GM12874 (cell line): ENCODE measurements at regions not wholly inside any gene's neighbourhood (a gene's known extent, or its start where the extent isn't known, plus 50 kb on each side); places are given as distances from the start of the nearest gene placed in this dataset.

Source experiments
- TF ChIP-seq, protein P1 (sequence below): IDR thresholded peaks from 2 replicates; pipeline ENCODE4 v1.5.1; 2011; ENCODE audit warnings: low read depth, mild to moderate bottlenecking, control low read depth, low read length, moderate library complexity; ENCODE audit not compliant: insufficient read depth

DNA sequence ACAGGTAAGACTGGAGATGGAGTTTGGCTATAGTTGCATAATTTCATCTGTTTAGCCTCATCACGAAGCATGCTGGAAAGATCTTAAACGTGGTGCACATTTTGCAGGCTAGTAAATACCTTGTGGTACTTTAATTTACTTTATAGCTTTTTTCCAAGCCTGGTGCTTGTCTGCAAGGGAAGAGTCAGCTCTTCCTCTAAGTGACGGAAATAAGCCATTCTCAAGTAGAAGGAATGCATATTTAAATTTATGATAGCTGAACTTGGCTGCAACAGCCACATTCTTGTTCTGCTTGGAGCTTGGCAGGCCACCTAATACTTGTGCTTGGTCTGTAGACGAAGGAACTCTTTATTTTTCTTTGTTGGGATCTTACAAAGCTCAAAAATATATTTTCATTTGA, 188.0 kb upstream of the PIK3R1 start:
- TF ChIP-seq, protein P1, sequence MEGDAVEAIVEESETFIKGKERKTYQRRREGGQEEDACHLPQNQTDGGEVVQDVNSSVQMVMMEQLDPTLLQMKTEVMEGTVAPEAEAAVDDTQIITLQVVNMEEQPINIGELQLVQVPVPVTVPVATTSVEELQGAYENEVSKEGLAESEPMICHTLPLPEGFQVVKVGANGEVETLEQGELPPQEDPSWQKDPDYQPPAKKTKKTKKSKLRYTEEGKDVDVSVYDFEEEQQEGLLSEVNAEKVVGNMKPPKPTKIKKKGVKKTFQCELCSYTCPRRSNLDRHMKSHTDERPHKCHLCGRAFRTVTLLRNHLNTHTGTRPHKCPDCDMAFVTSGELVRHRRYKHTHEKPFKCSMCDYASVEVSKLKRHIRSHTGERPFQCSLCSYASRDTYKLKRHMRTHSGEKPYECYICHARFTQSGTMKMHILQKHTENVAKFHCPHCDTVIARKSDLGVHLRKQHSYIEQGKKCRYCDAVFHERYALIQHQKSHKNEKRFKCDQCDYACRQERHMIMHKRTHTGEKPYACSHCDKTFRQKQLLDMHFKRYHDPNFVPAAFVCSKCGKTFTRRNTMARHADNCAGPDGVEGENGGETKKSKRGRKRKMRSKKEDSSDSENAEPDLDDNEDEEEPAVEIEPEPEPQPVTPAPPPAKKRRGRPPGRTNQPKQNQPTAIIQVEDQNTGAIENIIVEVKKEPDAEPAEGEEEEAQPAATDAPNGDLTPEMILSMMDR, result no peak

GRCh38 chr5:68026092-68026885, 189.3 kb upstream of the PIK3R1 start:
- TF ChIP-seq, protein P1, result no peak

DNA sequence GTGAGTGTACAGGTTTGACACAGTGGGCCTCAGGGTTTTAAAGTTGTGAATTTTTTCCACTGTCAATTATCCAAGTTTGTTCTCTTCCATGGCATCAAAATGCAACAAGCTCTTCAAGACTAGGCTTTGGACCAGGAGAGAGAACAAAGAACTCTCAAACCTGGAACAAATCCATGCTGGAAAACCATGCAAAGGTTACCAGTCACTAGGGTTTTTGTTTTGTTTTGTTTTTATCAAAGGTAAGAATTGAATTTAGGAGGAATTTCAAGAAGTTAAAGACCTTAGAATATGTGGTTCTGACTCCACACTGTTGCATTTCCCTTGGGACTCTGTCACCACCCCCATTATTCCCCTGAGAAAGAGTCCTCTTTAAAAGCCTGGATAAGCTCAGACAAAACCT, 191.1 kb upstream of the PIK3R1 start:
- TF ChIP-seq, protein P1, result no peak

DNA sequence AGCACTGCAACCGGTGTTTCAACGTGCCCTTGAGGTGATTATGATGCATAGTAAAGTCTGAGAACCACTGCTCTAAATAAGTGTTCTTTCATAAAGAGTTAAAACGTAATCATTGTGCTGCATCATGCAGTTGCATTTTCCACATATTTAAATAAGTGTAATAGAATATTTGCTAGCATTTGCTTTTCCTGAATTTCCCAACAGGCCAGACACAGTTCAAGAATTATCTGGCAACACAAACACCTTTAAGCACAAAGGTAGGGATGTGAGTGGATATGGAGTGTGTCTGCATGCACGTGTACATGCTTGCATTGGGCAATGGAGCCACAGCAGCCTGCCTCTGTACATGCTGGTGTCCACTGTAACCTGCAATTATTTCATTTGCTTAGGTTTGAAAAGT, 193.6 kb upstream of the PIK3R1 start:
- TF ChIP-seq, protein P1, result no peak

- TF ChIP-seq, protein P1, result no peak
These were observed 194.3 kb upstream of the PIK3R1 start for GRCh38 chr5:68021227-68021626.

DNA sequence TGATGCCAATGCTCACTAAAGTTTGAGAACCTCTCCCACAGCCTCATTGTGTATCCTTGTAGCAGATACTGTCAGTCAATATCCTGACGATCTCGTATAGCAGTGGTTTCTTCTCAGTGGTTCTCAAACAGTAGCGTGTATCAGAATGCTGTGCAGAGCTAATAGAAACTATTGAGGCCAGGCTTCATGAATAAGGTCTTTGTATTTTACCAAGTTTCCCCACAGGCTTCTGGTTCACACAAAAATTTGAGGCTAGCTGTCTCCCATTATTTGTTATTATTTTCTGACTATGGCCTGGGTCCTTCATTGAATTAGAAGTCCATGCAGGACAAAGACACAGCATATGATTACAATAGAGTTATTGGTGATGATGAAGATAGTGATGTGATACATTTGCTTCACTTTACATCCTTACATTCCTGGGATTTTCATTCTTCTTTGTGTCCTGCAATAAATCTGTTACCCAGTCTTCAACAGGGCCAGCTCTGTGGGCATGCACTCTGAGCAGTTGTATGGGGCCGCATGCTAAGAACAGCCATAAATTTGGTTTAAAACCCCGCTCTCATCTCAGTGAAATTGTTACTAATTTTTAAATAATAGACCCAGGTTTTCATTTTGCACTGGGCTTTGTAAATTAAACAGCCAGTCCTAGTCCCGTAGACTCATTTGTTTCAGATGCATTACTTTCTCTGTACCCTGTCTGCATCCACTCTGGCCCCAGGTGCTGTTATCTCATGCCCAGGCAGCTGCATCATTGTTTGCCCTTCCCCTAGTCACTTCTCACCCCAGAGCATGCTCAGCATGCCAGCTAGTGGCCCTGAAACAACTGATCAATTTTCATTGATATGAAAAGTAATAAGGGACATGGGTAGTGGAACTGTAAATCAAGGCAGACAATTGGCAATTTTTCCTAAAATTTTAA, 199.9 kb upstream of the PIK3R1 start:
- TF ChIP-seq, protein P1, result no peak

GRCh38 chr5:68012831-68013230, 202.7 kb upstream of the PIK3R1 start:
- TF ChIP-seq, protein P1, result no peak
